Nucleus accumbens (tissue), 56 donors: ENCODE measurements at regions not wholly inside any gene's neighbourhood (a gene's known extent, or its start where the extent isn't known, plus 50 kb on each side); places are given as distances from the start of the nearest gene placed in this dataset.
"Not testable (repeated sequence)": the region's sequence is repeated elsewhere in the genome, so short reads cannot be mapped to it uniquely, and the experiment has no call there.

Source experiments
- DNase-seq, 56 donors: peaks; one replicate each; lab custom pipeline; 2025; lab: John Stamatoyannopoulos, UW

- DNase-seq, result no peak
Measured at GRCh38 chr15:66864086-66864830, 162.2 kb downstream of the SMAD6 start.

GRCh38 chr15:66864871-66865281 is 162.8 kb downstream of the SMAD6 start:
- DNase-seq, result no peak

GRCh38 chr15:66865622-66866611 is 163.9 kb downstream of the SMAD6 start:
- DNase-seq, result peak in 8 of 56 donors; percentile 3 to 33 (median 13)

GRCh38 chr15:66866656-66867055 is 164.6 kb downstream of the SMAD6 start:
- DNase-seq, result no peak

GRCh38 chr15:66868918-66869317 is 166.9 kb downstream of the SMAD6 start:
- no peak for DNase-seq

GRCh38 chr15:66870880-66871388 is 168.9 kb downstream of the SMAD6 start:
- no peak for DNase-seq

- DNase-seq, result no peak
Measured at GRCh38 chr15:66872405-66872804, 170.4 kb downstream of the SMAD6 start.

GRCh38 chr15:66873331-66873730 is 171.3 kb downstream of the SMAD6 start:
- not testable (repeated sequence) for DNase-seq

- DNase-seq, result no peak
Measured at GRCh38 chr15:66873856-66874255, 171.8 kb downstream of the SMAD6 start.

GRCh38 chr15:66875588-66876420 is 173.8 kb downstream of the SMAD6 start:
- no peak for DNase-seq

- DNase-seq, result no peak
Measured at GRCh38 chr15:66876421-66876730, 174.3 kb downstream of the SMAD6 start.

- no peak for DNase-seq
Measured at GRCh38 chr15:66876731-66877476, 174.9 kb downstream of the SMAD6 start.

- DNase-seq, result no peak
Measured at GRCh38 chr15:66877477-66878271, 175.6 kb downstream of the SMAD6 start.

- no peak for DNase-seq
Measured at GRCh38 chr15:66878761-66879160, 176.7 kb downstream of the SMAD6 start.

GRCh38 chr15:66879531-66880368 is 177.7 kb downstream of the SMAD6 start:
- no peak for DNase-seq

GRCh38 chr15:66880380-66881155 is 178.5 kb downstream of the SMAD6 start:
- no peak for DNase-seq
